ENCODE measurements at regions not wholly inside any gene's neighbourhood (a gene's known extent, or its start where the extent isn't known, plus 50 kb on each side); places are given as distances from the start of the nearest gene placed in this dataset.

DNA sequence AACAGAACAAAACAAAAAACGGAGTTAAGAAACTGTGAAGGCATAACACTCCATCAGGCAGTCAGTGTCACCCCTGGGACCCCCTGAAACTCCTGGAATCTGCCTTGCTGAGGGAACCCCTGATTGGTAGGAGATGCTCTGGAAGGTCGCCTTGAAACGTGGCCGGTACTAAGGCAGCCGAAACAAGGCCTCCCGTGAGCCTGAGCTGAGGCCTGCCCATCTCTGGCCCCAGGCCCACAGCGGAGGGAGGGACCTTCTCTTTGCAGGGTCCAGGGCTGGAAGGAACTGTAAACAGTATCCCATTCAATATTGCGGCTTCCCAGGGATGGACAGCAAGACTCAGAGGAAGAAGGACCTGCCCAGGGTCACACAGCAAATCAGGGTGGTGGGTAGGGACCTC lies 155.7 kb downstream of the INHBB start:
- 35% methylated on average over 7 of the region's 8 CpGs for WGBS (ENCODE audit: low lambda C conversion rate)
- POLR2A ChIA-PET = no interaction called here

More for the DNA sequence above, 155.7 kb downstream of the INHBB start:
- CTCF ChIA-PET (ENCODE audit: low intra/inter-chr PET ratio, low total read pairs) = no interaction called here
- no peak for DNase-seq (ENCODE audit: low spot score)
- Histone ChIP-seq H3K79me2 (ENCODE audit: insufficient read depth, low read length) (no peaks in the 10 kb centered on the region), H4K20me1 (ENCODE audit: insufficient read depth, low read length) (no peaks in the 10 kb centered on the region), H3K27ac (ENCODE audit: extremely low read length, insufficient read depth, low read length) (no peak overlapping the region), H3K27me3 (ENCODE audit: control insufficient read depth in 1 of 2, insufficient read depth in 2 of 2, low read length in 2 of 2) (peaks cover 0 to 75% of the 10 kb centered on the region in 2 experiments; a peak in 4 of 5 replicates), H3K4me2 (ENCODE audit: low read depth, low read length) (no peak overlapping the region), H3K36me3 (replicated peaks in 1 of 2; ENCODE audit: control insufficient read depth in 1 of 2, insufficient read depth in 2 of 2, low read length in 2 of 2) (no peaks in the 10 kb centered on the region), H3K4me3 (replicated peaks in 1 of 3; ENCODE audit: insufficient read depth in 1 of 3, low read depth in 2 of 3, low read length in 3 of 3) (no peak overlapping the region), H2AFZ (ENCODE audit: low read length) (no peak overlapping the region), H3K4me1 (ENCODE audit: insufficient read depth, low read length) (peaks cover 58% of the 10 kb centered on the region), H3K9me3 (ENCODE audit: low read length) (no peaks in the 10 kb centered on the region), H3K9ac (ENCODE audit: insufficient read depth, low read depth, low read length) (no peak overlapping the region)
- ATAC-seq = no peak
- BruUV-seq (replicated peaks) = no TSS peak
- FAIRE-seq = no peak
- in situ Hi-C loops (cut with HindIII; ENCODE audit: extremely low pct_ligation_motif_present, low pct_unique_long_range_greater_than_20kb) (no loop called here), intact Hi-C loops (cut with micrococcal nuclease; ENCODE audit: unreplicated experiment) (loop anchor here (5.0 kb wide), 1 partner anchor 51 kb away; no protein-coding TSS in a partner anchor)
- TF ChIP-seq, protein P1, sequence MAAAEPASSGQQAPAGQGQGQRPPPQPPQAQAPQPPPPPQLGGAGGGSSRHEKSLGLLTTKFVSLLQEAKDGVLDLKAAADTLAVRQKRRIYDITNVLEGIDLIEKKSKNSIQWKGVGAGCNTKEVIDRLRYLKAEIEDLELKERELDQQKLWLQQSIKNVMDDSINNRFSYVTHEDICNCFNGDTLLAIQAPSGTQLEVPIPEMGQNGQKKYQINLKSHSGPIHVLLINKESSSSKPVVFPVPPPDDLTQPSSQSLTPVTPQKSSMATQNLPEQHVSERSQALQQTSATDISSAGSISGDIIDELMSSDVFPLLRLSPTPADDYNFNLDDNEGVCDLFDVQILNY (CRISPR knock-in tag; conservative IDR thresholded peaks at IDR 0.05) = no peak
- TF ChIP-seq, protein P2, sequence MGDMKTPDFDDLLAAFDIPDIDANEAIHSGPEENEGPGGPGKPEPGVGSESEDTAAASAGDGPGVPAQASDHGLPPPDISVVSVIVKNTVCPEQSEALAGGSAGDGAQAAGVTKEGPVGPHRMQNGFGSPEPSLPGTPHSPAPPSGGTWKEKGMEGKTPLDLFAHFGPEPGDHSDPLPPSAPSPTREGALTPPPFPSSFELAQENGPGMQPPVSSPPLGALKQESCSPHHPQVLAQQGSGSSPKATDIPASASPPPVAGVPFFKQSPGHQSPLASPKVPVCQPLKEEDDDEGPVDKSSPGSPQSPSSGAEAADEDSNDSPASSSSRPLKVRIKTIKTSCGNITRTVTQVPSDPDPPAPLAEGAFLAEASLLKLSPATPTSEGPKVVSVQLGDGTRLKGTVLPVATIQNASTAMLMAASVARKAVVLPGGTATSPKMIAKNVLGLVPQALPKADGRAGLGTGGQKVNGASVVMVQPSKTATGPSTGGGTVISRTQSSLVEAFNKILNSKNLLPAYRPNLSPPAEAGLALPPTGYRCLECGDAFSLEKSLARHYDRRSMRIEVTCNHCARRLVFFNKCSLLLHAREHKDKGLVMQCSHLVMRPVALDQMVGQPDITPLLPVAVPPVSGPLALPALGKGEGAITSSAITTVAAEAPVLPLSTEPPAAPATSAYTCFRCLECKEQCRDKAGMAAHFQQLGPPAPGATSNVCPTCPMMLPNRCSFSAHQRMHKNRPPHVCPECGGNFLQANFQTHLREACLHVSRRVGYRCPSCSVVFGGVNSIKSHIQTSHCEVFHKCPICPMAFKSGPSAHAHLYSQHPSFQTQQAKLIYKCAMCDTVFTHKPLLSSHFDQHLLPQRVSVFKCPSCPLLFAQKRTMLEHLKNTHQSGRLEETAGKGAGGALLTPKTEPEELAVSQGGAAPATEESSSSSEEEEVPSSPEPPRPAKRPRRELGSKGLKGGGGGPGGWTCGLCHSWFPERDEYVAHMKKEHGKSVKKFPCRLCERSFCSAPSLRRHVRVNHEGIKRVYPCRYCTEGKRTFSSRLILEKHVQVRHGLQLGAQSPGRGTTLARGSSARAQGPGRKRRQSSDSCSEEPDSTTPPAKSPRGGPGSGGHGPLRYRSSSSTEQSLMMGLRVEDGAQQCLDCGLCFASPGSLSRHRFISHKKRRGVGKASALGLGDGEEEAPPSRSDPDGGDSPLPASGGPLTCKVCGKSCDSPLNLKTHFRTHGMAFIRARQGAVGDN (CRISPR knock-in tag; IDR thresholded peaks at IDR 0.05) = 0 out of 2 replicates have a peak, but pooled peaks have one; percentile 12
